H1 (cell line): ENCODE measurements at regions not wholly inside any gene's neighbourhood (a gene's known extent, or its start where the extent isn't known, plus 50 kb on each side); places are given as distances from the start of the nearest gene placed in this dataset.

Experiments used
- CHD7 ChIP-seq: fragments of 300-600 bp; sonication (generic); IDR thresholded peaks from 2 replicates; pipeline ENCODE4 v1.7.1; 2012; ENCODE audit warnings: low read length, moderate library complexity, mild to moderate bottlenecking, inconsistent platforms; ENCODE audit not compliant: insufficient replicate concordance
- CTBP2 ChIP-seq: IDR thresholded peaks from 2 replicates; pipeline ENCODE4 v1.7.0; 2011; ENCODE audit warnings: borderline replicate concordance, mild to moderate bottlenecking, moderate library complexity, mixed read lengths, low read length; ENCODE audit not compliant: insufficient read depth, insufficient read length
- EP300 ChIP-seq, 2 experiments: IDR thresholded peaks; 1 replicate in 1 of 2; 2 replicates in 1 of 2; pipeline ENCODE4 v1.6.1; 2011 to 2012; ENCODE audit warnings: low read depth in 2 of 2, low read length in 2 of 2, mild to moderate bottlenecking in 2 of 2, borderline replicate concordance in 1 of 2, inconsistent platforms in 1 of 2, moderate library complexity in 1 of 2
- KDM1A ChIP-seq: fragments of 200-600, 300-600 bp; sonication (generic); IDR thresholded peaks from 2 replicates; pipeline ENCODE4 v1.7.1; 2016; ENCODE audit warnings: mild to moderate bottlenecking, low read length, borderline replicate concordance
- KDM4A ChIP-seq: IDR thresholded peaks from one replicate; pipeline ENCODE4 v1.7.1; 2012; ENCODE audit warnings: low read depth, mild to moderate bottlenecking, moderate library complexity, low read length, inconsistent platforms; ENCODE audit not compliant: severe bottlenecking
- RBBP5 ChIP-seq: IDR thresholded peaks from 2 replicates; pipeline ENCODE4 v1.7.1; 2012; ENCODE audit warnings: low read depth, mild to moderate bottlenecking, inconsistent platforms, low read length, moderate library complexity, borderline replicate concordance
- SIX5 ChIP-seq: IDR thresholded peaks from 2 replicates; pipeline ENCODE4 v1.6.1; 2011; ENCODE audit warnings: mild to moderate bottlenecking, low read depth, low read length
- SRF ChIP-seq: IDR thresholded peaks from 2 replicates; pipeline ENCODE4 v1.6.1; 2011; ENCODE audit warnings: mild to moderate bottlenecking, low read depth, low read length, moderate library complexity
- TF ChIP-seq, protein P1 (sequence below): IDR thresholded peaks from 2 replicates; pipeline ENCODE4 v1.6.1; 2012; ENCODE audit warnings: low read length, inconsistent platforms

DNA sequence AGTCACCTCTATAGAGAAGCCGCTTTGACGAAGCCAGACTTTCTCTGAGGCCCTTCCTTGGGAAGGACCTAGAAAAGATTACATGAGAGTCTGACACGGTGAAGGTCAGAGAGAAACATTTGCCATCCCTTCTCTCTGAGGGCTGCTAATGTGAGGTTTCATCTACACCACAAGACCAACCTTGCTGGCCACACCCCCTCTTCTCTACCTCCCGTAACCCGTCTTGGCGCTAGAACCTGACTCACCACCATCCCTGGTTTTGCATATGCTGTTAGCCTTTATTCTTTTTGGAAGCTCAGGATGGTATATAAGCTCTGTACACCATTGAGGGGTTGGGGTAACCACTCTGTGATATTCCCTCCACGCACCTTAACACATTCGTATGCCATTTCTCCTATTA lies 63.6 kb downstream of the FOXF2 start (continued):
- no peak for TF ChIP-seq CHD7
- no peak for TF ChIP-seq KDM4A
- no peak for TF ChIP-seq RBBP5
- TF ChIP-seq, protein P1, sequence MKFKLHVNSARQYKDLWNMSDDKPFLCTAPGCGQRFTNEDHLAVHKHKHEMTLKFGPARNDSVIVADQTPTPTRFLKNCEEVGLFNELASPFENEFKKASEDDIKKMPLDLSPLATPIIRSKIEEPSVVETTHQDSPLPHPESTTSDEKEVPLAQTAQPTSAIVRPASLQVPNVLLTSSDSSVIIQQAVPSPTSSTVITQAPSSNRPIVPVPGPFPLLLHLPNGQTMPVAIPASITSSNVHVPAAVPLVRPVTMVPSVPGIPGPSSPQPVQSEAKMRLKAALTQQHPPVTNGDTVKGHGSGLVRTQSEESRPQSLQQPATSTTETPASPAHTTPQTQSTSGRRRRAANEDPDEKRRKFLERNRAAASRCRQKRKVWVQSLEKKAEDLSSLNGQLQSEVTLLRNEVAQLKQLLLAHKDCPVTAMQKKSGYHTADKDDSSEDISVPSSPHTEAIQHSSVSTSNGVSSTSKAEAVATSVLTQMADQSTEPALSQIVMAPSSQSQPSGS = no peak
- TF ChIP-seq KDM1A = no peak
- no peak for TF ChIP-seq SIX5
- no peak for TF ChIP-seq CTBP2
- no peak for TF ChIP-seq EP300 (IDR thresholded peaks at IDR 0.05; ENCODE audit: borderline replicate concordance in 1 of 2, low read depth in 2 of 2, low read length in 2 of 2)
- no peak for TF ChIP-seq SRF
- TF ChIP-seq, all 59 proteins: peak for 0
